GM10248 (cell line): ENCODE measurements at regions not wholly inside any gene's neighbourhood (a gene's known extent, or its start where the extent isn't known, plus 50 kb on each side); places are given as distances from the start of the nearest gene placed in this dataset.

Experiments used
- CTCF ChIA-PET: fragments of 300-600 bp; sonication (Branson Sonifier 250); formaldehyde crosslinking; extraction: SDS; loops from one replicate; lab custom pipeline; 2021; ENCODE audit warnings: antibody characterized with exemption; lab: Yijun Ruan, JAX
- POLR2A ChIA-PET: fragments of 350-650 bp; sonication (Branson Sonifier 250); formaldehyde crosslinking; extraction: SDS; loops from one replicate; lab custom pipeline; 2020; ENCODE audit warnings: antibody characterized with exemption; lab: Yijun Ruan, JAX
- DNase-seq: peaks from one replicate; pipeline ENCODE4 v3.0.0; 2012; ENCODE audit errors: extremely low spot score
- CTCF ChIP-seq: IDR thresholded peaks from 2 replicates; pipeline ENCODE4 v1.5.1; 2012; ENCODE audit warnings: mild to moderate bottlenecking, low read depth; ENCODE audit errors: extremely low read depth, missing control alignments, control extremely low read depth

DNA sequence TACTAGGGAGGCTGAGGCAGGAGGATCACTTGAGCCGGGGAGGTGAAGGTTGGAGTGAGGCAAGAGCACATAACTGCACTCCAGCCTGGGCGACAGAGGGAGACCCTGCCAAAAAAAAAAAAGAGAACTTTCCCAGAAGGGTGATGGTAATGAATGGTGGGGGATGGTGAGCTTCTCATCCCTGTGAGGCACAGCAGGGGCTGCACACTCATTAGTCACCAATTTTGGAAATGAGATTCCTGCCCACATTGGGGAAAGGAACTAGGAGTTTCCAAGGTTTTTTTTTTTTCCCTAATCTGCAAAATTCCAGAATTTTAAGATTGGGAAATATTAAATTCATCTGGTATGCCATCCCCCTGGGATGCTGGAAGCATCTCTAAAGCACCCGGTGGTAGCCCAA, 50.2 kb upstream of the SSBP3 start:
- POLR2A ChIA-PET, result no interaction called here
- CTCF ChIA-PET, result no interaction called here
- TF ChIP-seq CTCF, result no peak
- DNase-seq, result no peak
